PC-3 (cell line): ENCODE measurements at regions not wholly inside any gene's neighbourhood (a gene's known extent, or its start where the extent isn't known, plus 50 kb on each side); places are given as distances from the start of the nearest gene placed in this dataset.

Source experiments
- ATAC-seq: fragments of 200-7000 bp; cut with Tn5 transposase; 2 replicates; pipeline ENCODE4 v1.9.1; 2020; ENCODE audit warnings: mild to moderate bottlenecking, moderate library complexity
- BruUV-seq: library from RNA; stranded (reverse); fragments of 400-500 nt; replicated peaks from 2 replicates; lab custom pipeline; 2021; lab: Mats Ljungman, UMichigan
- CTCF ChIA-PET: fragments of 300-600 bp; sonication (Branson Sonifier 250); formaldehyde crosslinking; loops from one replicate; lab custom pipeline; 2022; ENCODE audit warnings: antibody characterized with exemption; lab: Charles Lee
- POLR2A ChIA-PET: fragments of 300-600 bp; sonication (Branson Sonifier 250); formaldehyde crosslinking; loops from one replicate; lab custom pipeline; 2022; ENCODE audit warnings: antibody characterized with exemption; ENCODE audit not compliant: unreplicated experiment; lab: Charles Lee
- DNase-seq: peaks from one replicate; pipeline ENCODE4 v3.0.0-alpha.2; 2015
- H2AFZ ChIP-seq: fragments of 300-600 bp; sonication (generic); 2 replicates; pipeline ENCODE4 v1.6.0; 2016; ENCODE audit warnings: antibody characterized with exemption, low read length
- H3F3A ChIP-seq: fragments of 300-600 bp; sonication (generic); one replicate; pipeline ENCODE4 v1.6.0; 2017; ENCODE audit warnings: antibody characterized with exemption, low read length, control low read depth, mild to moderate bottlenecking; ENCODE audit not compliant: unreplicated experiment
- H3K27ac ChIP-seq: fragments of 300-600 bp; sonication (generic); 2 replicates; pipeline ENCODE4 v1.5.1; 2016; ENCODE audit warnings: mild to moderate bottlenecking, low read length
- H3K27me3 ChIP-seq: fragments of 300-600 bp; sonication (generic); 2 replicates; pipeline ENCODE4 v1.6.1; 2016; ENCODE audit warnings: low read length, mixed read lengths
- H3K36me3 ChIP-seq: fragments of 300-600 bp; sonication (generic); 2 replicates; pipeline ENCODE4 v1.6.1; 2016; ENCODE audit warnings: low read depth, mixed run types, low read length, mixed read lengths
- H3K4me1 ChIP-seq: fragments of 300-600 bp; sonication (generic); 2 replicates; pipeline ENCODE4 v1.5.1; 2016; ENCODE audit warnings: low read length; ENCODE audit not compliant: insufficient read depth
- H3K4me2 ChIP-seq: fragments of 300-600 bp; sonication (generic); 2 replicates; pipeline ENCODE4 v1.6.0; 2016; ENCODE audit warnings: low read length
- H3K4me3 ChIP-seq: fragments of 300-600 bp; sonication (generic); 2 replicates; pipeline ENCODE4 v1.5.1; 2016; ENCODE audit warnings: mild to moderate bottlenecking, low read length, mixed read lengths
- H3K79me2 ChIP-seq: fragments of 300-600 bp; sonication (generic); 2 replicates; pipeline ENCODE4 v1.6.1; 2017; ENCODE audit warnings: low read length, mixed read lengths
- H3K9ac ChIP-seq: fragments of 300-600 bp; sonication (generic); 2 replicates; pipeline ENCODE4 v1.6.0; 2016; ENCODE audit warnings: mild to moderate bottlenecking, low read length
- H3K9me2 ChIP-seq: fragments of 300-600 bp; sonication (generic); replicated peaks from 2 replicates; pipeline ENCODE4 v1.6.1; 2016; ENCODE audit warnings: mixed run types, low read length, mixed read lengths
- H3K9me3 ChIP-seq: fragments of 300-600 bp; sonication (generic); 2 replicates; pipeline ENCODE4 v1.6.1; 2016; ENCODE audit warnings: low read length, mixed read lengths
- H4K20me1 ChIP-seq: fragments of 300-600 bp; sonication (generic); 2 replicates; pipeline ENCODE4 v1.6.1; 2016; ENCODE audit warnings: low read length, mixed read lengths
- CTCF ChIP-seq: fragments of 300-600 bp; sonication (generic); conservative IDR thresholded peaks from 2 replicates; pipeline ENCODE4 v1.5.1; 2017; ENCODE audit warnings: antibody characterized with exemption, low read depth, mild to moderate bottlenecking, low read length
- EZH2 ChIP-seq: fragments of 300-600 bp; sonication (generic); IDR thresholded peaks from one replicate; pipeline ENCODE4 v1.6.1; 2017; ENCODE audit warnings: antibody characterized with exemption, mild to moderate bottlenecking, low read length; ENCODE audit not compliant: unreplicated experiment
- EZH2phosphoT487 ChIP-seq: fragments of 300-600 bp; sonication (generic); IDR thresholded peaks from 2 replicates; pipeline ENCODE4 v1.6.1; 2018; ENCODE audit warnings: mild to moderate bottlenecking, antibody characterized with exemption, low read length, borderline replicate concordance
- intact Hi-C: fragments of 100-400 bp; cut with micrococcal nuclease; formaldehyde crosslinking; loops from 2 replicates; pipeline ENCODE4 v1.9.0; 2023

DNA sequence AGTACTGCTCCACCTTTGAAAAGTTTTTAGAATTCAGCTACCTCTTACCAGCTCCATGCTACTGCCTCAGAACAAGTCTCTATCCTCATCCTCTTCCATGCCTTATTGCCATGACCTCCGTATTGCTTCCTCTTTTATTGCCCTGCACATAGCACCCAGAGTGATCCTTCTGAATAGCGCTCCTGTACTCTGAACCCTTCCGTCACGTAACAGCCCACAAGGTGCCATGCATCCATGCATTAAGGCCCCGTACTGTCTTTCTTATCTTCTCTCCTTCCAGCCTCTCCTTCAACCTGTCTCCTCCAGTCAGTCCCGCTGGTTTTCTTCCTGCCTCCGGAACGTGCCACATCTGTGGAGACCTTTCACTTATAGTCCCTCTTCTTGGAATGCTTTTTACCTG, 273.3 kb upstream of the SEMA6A start:
- BruUV-seq, result no TSS peak
- Histone ChIP-seq H3K4me2 (no peak overlapping the region), H3K9me2 (no peaks in the 10 kb centered on the region), H3K36me3 (no peaks in the 10 kb centered on the region), H3K9me3 (no peaks in the 10 kb centered on the region), H4K20me1 (no peaks in the 10 kb centered on the region), H3K9ac (no peak overlapping the region), H3F3A (no peaks in the 10 kb centered on the region), H3K27me3 (no peaks in the 10 kb centered on the region), H3K4me3 (no peak overlapping the region), H2AFZ (no peak overlapping the region), H3K4me1 (no peaks in the 10 kb centered on the region), H3K79me2 (no peaks in the 10 kb centered on the region), H3K27ac (no peak overlapping the region)
- TF ChIP-seq EZH2phosphoT487, result no peak
- no peak for TF ChIP-seq EZH2
- no peak for TF ChIP-seq CTCF
- POLR2A ChIA-PET, result no interaction called here
- CTCF ChIA-PET, result no interaction called here
- ATAC-seq, result no peak
- no peak for DNase-seq
- intact Hi-C loops, result no loop called here

- ChIA-PET CTCF (no interaction called here), POLR2A (no interaction called here)
- no peaks in the 10 kb centered on the region for H3K9me2 ChIP-seq
- H3K27me3 ChIP-seq, result no peaks in the 10 kb centered on the region
- no peak overlapping the region for H3K27ac ChIP-seq
- no TSS peak for BruUV-seq
- no peak overlapping the region for H2AFZ ChIP-seq
- no peaks in the 10 kb centered on the region for H3K79me2 ChIP-seq
- no peaks in the 10 kb centered on the region for H3F3A ChIP-seq
- DNase-seq, result no peak
- no peak overlapping the region for H3K4me2 ChIP-seq
- no peak for ATAC-seq
- H3K36me3 ChIP-seq, result no peaks in the 10 kb centered on the region
- H4K20me1 ChIP-seq, result no peaks in the 10 kb centered on the region
- H3K9me3 ChIP-seq, result no peaks in the 10 kb centered on the region
- intact Hi-C loops, result no loop called here
- H3K4me1 ChIP-seq, result no peaks in the 10 kb centered on the region
- H3K4me3 ChIP-seq, result no peak overlapping the region
- TF ChIP-seq EZH2phosphoT487 (no peak), CTCF (no peak), EZH2 (no peak)
- no peak overlapping the region for H3K9ac ChIP-seq
Measured at GRCh38 chr5:116844015-116844414, 269.4 kb upstream of the SEMA6A start.

DNA sequence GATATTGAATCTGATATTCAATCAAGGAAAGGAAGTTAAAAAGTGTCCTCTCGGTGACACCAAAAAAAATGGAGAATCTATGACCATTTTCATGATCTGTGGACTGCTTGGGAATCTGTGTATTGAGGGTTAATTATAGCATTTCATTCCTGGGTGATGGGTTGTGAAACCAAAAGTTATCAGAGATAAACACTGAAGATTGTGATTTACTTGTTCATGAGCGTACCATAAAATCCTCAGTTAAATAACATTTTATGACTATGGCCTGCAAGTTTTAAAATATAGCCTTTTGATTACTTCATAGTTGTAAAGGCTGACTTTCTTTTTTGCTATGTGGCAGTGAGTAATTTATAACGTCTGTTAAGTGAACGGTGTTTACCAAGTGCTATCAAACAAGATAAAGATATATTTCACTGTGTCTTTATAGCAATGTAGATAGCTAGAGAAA, 267.9 kb upstream of the SEMA6A start:
- DNase-seq, result no peak
- BruUV-seq, result no TSS peak
- no peaks in the 10 kb centered on the region for H3K4me1 ChIP-seq
- no peaks in the 10 kb centered on the region for H3K9me2 ChIP-seq
- no peaks in the 10 kb centered on the region for H3K27me3 ChIP-seq
- POLR2A ChIA-PET, result no interaction called here
- CTCF ChIA-PET, result no interaction called here
- no peak overlapping the region for H3K4me2 ChIP-seq
- TF ChIP-seq EZH2phosphoT487, result no peak
- no peak for TF ChIP-seq EZH2
- no peak for TF ChIP-seq CTCF
- H3K27ac ChIP-seq, result no peak overlapping the region
- H2AFZ ChIP-seq, result no peak overlapping the region
- ATAC-seq, result no peak
- H3K9me3 ChIP-seq, result no peaks in the 10 kb centered on the region
- H3K9ac ChIP-seq, result no peak overlapping the region
- no peaks in the 10 kb centered on the region for H4K20me1 ChIP-seq
- H3F3A ChIP-seq, result no peaks in the 10 kb centered on the region
- no peaks in the 10 kb centered on the region for H3K79me2 ChIP-seq
- no peaks in the 10 kb centered on the region for H3K36me3 ChIP-seq
- no peak overlapping the region for H3K4me3 ChIP-seq
- intact Hi-C loops, result no loop called here
